Fibroblast of skin of abdomen (primary cell): ENCODE measurements at regions not wholly inside any gene's neighbourhood (a gene's known extent, or its start where the extent isn't known, plus 50 kb on each side); places are given as distances from the start of the nearest gene placed in this dataset.
A peak's percentile ranks its signal among the peaks of the same experiment; 100 is the strongest.

Source experiments
- DNase-seq: peaks from one replicate; pipeline ENCODE4 v3.0.0-alpha.2; 2013

- DNase-seq = no peak
Measured at GRCh38 chr3:67864587-67865183, 210.3 kb upstream of the SUCLG2 start.

GRCh38 chr3:67863869-67864268 is 209.5 kb upstream of the SUCLG2 start:
- no peak for DNase-seq

GRCh38 chr3:67860429-67860828 is 206.0 kb upstream of the SUCLG2 start:
- DNase-seq = no peak

GRCh38 chr3:67858492-67858891 is 204.1 kb upstream of the SUCLG2 start:
- DNase-seq = no peak

GRCh38 chr3:67856718-67857117 is 202.3 kb upstream of the SUCLG2 start:
- DNase-seq = no peak

- no peak for DNase-seq
Measured at GRCh38 chr3:67854663-67855062, 200.3 kb upstream of the SUCLG2 start.

- no peak for DNase-seq
Measured at GRCh38 chr3:67853520-67853919, 199.1 kb upstream of the SUCLG2 start.

- no peak for DNase-seq
Measured at GRCh38 chr3:67848299-67848698, 193.9 kb upstream of the SUCLG2 start.

GRCh38 chr3:67846166-67846565 is 191.8 kb upstream of the SUCLG2 start:
- peak; percentile 29 for DNase-seq

GRCh38 chr3:67832817-67833216 is 178.4 kb upstream of the SUCLG2 start:
- DNase-seq = no peak

- DNase-seq = no peak
Measured at GRCh38 chr3:67831262-67831661, 176.8 kb upstream of the SUCLG2 start.

GRCh38 chr3:67828486-67829010 is 174.1 kb upstream of the SUCLG2 start:
- no peak for DNase-seq

- DNase-seq = no peak
Measured at GRCh38 chr3:67821135-67821534, 166.7 kb upstream of the SUCLG2 start.

GRCh38 chr3:67819447-67819846 is 165.0 kb upstream of the SUCLG2 start:
- DNase-seq = no peak

GRCh38 chr3:67809370-67809935 is 155.0 kb upstream of the SUCLG2 start:
- DNase-seq = no peak

- no peak for DNase-seq
Measured at GRCh38 chr3:67808906-67809305, 154.5 kb upstream of the SUCLG2 start.

- no peak for DNase-seq
Measured at GRCh38 chr3:67804578-67804977, 150.2 kb upstream of the SUCLG2 start.

GRCh38 chr3:67804089-67804488 is 149.7 kb upstream of the SUCLG2 start:
- DNase-seq = no peak

GRCh38 chr3:67798412-67798811 is 144.0 kb upstream of the SUCLG2 start:
- DNase-seq = peak; percentile 15

GRCh38 chr3:67791620-67792019 is 137.2 kb upstream of the SUCLG2 start:
- no peak for DNase-seq

- DNase-seq = peak; percentile 40
Measured at GRCh38 chr3:67790043-67790442, 135.6 kb upstream of the SUCLG2 start.

GRCh38 chr3:67788396-67788795 is 134.0 kb upstream of the SUCLG2 start:
- no peak for DNase-seq

- no peak for DNase-seq
Measured at GRCh38 chr3:67783281-67784250, 129.2 kb upstream of the SUCLG2 start.
